HG02938 (cell line): ENCODE measurements at regions not wholly inside any gene's neighbourhood (a gene's known extent, or its start where the extent isn't known, plus 50 kb on each side); places are given as distances from the start of the nearest gene placed in this dataset.

Experiments
- ATAC-seq: cut with Tn5 transposase; IDR thresholded peaks from one replicate; pipeline ENCODE4 v1.9.1; 2021; ENCODE audit warnings: mild to moderate bottlenecking, moderate library complexity; ENCODE audit not compliant: unreplicated experiment

- no peak for ATAC-seq
Measured at GRCh38 chr22:18731075-18731666, 119.5 kb upstream of the RIMBP3 start.

- ATAC-seq, result peak; percentile 96
Measured at GRCh38 chr22:18730410-18730809, 118.7 kb upstream of the RIMBP3 start.
